ENCODE measurements at regions not wholly inside any gene's neighbourhood (a gene's known extent, or its start where the extent isn't known, plus 50 kb on each side); places are given as distances from the start of the nearest gene placed in this dataset.
"Not testable (repeated sequence)": the region's sequence is repeated elsewhere in the genome, so short reads cannot be mapped to it uniquely, and the experiment has no call there.

DNA sequence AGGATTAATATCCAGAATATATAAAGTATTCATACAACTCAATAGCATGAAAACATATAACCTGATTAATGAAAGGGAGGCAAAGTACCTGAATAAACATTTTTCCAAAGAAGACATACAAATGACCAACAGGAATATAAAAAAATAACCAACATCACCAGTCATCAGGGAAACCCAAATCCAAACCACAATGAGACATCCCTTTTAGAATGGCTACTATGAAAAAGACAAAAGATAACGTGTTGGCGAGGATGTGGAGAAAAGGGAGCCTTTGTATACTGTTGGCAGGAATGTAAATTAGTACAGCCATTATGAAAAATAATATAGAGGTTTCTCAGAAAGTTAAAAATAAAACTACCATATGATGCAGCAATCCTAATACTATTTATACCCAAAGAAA, 2999.5 kb upstream of the TEKT4 start:
- not testable (repeated sequence) for TF ChIP-seq EZH2 (IDR thresholded peaks at IDR 0.05; ENCODE audit: insufficient read depth, low read length)
- TF ChIP-seq, protein P1, sequence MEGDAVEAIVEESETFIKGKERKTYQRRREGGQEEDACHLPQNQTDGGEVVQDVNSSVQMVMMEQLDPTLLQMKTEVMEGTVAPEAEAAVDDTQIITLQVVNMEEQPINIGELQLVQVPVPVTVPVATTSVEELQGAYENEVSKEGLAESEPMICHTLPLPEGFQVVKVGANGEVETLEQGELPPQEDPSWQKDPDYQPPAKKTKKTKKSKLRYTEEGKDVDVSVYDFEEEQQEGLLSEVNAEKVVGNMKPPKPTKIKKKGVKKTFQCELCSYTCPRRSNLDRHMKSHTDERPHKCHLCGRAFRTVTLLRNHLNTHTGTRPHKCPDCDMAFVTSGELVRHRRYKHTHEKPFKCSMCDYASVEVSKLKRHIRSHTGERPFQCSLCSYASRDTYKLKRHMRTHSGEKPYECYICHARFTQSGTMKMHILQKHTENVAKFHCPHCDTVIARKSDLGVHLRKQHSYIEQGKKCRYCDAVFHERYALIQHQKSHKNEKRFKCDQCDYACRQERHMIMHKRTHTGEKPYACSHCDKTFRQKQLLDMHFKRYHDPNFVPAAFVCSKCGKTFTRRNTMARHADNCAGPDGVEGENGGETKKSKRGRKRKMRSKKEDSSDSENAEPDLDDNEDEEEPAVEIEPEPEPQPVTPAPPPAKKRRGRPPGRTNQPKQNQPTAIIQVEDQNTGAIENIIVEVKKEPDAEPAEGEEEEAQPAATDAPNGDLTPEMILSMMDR (IDR thresholded peaks at IDR 0.05; ENCODE audit: insufficient read depth, low read depth, low read length): not testable (repeated sequence)
